GM12873 (cell line): ENCODE measurements at regions not wholly inside any gene's neighbourhood (a gene's known extent, or its start where the extent isn't known, plus 50 kb on each side); places are given as distances from the start of the nearest gene placed in this dataset.

ENCODE experiments used
- CTCF ChIP-seq: IDR thresholded peaks from 2 replicates; pipeline ENCODE4 v1.5.1; 2012; ENCODE audit warnings: low read depth, mild to moderate bottlenecking, moderate library complexity, low read length, control low read depth; ENCODE audit not compliant: insufficient read depth; ENCODE audit errors: missing control alignments

- no peak for TF ChIP-seq CTCF
Observed at GRCh38 chr16:76724181-76724580, 447.0 kb downstream of the CNTNAP4 start.

DNA sequence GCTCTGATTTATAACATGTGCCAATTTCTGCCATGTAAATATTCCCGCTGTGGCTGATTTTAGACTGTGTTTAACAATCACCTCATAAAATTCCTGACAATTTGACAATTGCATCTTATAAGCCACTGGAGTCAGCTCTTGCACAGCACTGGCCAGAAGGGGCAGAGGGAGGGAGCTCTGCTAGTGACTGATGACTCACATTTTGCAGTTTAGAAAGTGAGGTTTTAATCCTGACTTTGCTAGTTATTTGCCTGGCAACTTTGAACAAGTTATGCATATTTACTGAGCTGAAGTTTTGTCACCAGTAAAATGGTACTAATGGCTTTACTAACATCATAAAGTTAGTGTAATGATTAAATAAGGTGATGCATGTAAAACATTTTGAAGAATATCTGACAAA lies 452.3 kb downstream of the CNTNAP4 start:
- TF ChIP-seq CTCF = no peak

GRCh38 chr16:76732894-76733293 lies 455.7 kb downstream of the CNTNAP4 start:
- no peak for TF ChIP-seq CTCF

GRCh38 chr16:76741623-76742022 lies 449.4 kb upstream of the MON1B start:
- TF ChIP-seq CTCF = no peak

DNA sequence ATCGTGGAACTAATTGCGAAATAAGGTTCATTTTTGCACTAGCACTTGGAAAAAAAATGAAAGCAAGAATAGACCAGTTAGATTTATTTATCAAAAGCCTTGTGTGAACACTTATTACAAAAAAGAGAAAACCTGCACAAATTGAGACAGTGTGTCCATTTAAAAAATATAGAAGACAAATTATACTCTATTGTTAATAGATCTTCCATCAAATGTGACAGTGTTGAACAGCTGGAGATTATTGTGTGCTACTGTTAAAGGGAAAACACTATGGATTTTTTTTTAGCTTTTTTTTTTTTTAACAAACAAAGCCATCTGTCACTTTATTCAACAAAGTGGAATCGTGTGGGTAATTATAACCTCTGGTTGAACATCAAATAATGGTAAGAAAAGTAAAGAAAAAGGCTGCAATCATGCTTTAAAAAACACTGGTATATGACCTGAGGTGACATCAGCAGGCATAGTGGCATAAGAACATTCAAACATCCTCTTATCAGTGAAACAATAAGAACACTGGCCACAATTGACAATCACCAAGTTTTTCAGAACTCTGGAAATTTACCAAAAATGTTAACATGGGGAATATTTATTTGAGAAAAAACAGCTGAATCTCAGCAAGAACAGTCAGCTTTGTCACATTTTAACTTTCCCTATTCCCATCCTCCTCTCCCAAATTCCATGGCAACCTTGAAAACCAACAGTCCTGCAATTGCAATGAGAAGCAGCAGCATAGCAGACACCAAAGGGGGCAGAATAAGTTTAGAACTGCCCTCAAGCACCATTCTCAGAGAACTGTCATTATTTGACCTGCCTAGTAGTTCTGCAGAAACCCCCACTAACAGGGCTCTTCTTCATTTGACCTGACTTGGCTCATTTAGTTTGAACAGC lies 442.3 kb upstream of the MON1B start:
- no peak for TF ChIP-seq CTCF

DNA sequence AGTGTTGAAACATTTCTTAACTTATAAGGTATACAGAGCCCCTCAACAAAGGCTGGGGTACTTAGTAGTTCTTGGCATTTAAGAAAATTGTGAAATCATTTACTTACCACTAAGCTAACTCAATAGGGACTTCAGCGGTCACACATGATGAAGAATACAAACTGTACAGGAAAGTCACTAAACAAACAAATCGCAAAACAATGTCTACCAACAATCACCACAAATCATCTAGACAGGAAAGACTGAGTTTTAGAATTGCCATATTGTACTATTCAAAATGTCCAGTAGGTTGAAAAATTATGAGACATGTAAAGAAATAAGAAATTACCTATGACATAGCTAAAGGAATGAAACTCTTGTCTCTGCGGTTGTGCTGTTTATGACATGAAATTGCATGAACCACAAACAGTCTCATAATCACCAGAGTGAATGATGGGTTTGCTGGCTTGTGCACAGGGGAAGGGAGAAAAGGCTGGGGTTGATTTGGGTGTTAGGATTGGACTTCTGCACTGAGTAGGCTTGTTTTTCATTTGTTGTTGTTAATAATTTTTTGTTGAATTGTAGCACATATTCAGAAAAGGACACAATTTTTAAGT lies 441.1 kb upstream of the MON1B start:
- TF ChIP-seq CTCF = no peak

- TF ChIP-seq CTCF = no peak
Observed at GRCh38 chr16:76755496-76755895, 435.5 kb upstream of the MON1B start.
